ENCODE measurements at regions not wholly inside any gene's neighbourhood (a gene's known extent, or its start where the extent isn't known, plus 50 kb on each side); places are given as distances from the start of the nearest gene placed in this dataset.
A peak's percentile ranks its signal among the peaks of the same experiment; 100 is the strongest.

- H4K8ac ChIP-seq (ENCODE audit: low read depth in 2 of 2, low read length in 2 of 2) = no peak overlapping the region; a peak in 1 of 4 replicates
- H2BK120ac ChIP-seq (ENCODE audit: low read depth, low read length) = no peak overlapping the region
- H2AK9ac ChIP-seq (replicated peaks; ENCODE audit: low read depth, low read length, poor library complexity) = no peak overlapping the region
- H3K9me1 ChIP-seq (ENCODE audit: insufficient read depth, low read length) = peaks cover 6% of the 10 kb centered on the region
- no peak overlapping the region for H3K4me2 ChIP-seq (ENCODE audit: low read depth, low read length)
- in situ Hi-C loops (cut with MboI; ENCODE audit: low sequenced_read_pairs) = no loop called here
- ATAC-seq (ENCODE audit: low read depth) (no peak), DNase-seq (no peak)
- H4K5ac ChIP-seq (ENCODE audit: low read depth, low read length) = peak overlapping the region; percentile 43; the same call in 1 of the 2 replicates
- H3K79me1 ChIP-seq (ENCODE audit: low read depth in 1 of 2, low read length in 2 of 2) = no peaks in the 10 kb centered on the region
- no peak overlapping the region for H3K56ac ChIP-seq (ENCODE audit: extremely low read depth, insufficient read depth, low read length)
- peak overlapping the region; percentile 77 for H2BK5ac ChIP-seq (ENCODE audit: low read depth, low read length, poor library complexity, severe bottlenecking)
- POLR2A ChIA-PET (ENCODE audit: unreplicated experiment) = no interaction called here
- no peaks in the 10 kb centered on the region for H3K27me3 ChIP-seq (ENCODE audit: control insufficient read depth, insufficient read depth, low read length)
- no peak overlapping the region for H3K9ac ChIP-seq (ENCODE audit: low read depth, low read length)
- no peak overlapping the region for H2BK20ac ChIP-seq (ENCODE audit: low read depth, low read length)
- CTCF ChIA-PET = no interaction called here
- H2AFZ ChIP-seq (replicated peaks; ENCODE audit: low read length, poor library complexity) = no peak overlapping the region
- no peak overlapping the region; the same call in 1 of the 2 replicates for H3K14ac ChIP-seq (replicated peaks; ENCODE audit: low read depth, low read length)
- H3K18ac ChIP-seq (ENCODE audit: low read depth, low read length) = peak overlapping the region; percentile 64; the same call in 1 of the 2 replicates
- peak overlapping the region; percentile 32 for H3K4ac ChIP-seq (ENCODE audit: low read depth, low read length)
- H3K4me3 ChIP-seq (ENCODE audit: insufficient read depth, low read depth, low read length) = no peak overlapping the region
- TF ChIP-seq NFE2L2 (IDR thresholded peaks at IDR 0.05; ENCODE audit: low read depth, low read length) (no peak), MAZ (IDR thresholded peaks at IDR 0.05; ENCODE audit: borderline replicate concordance, low read depth, low read length) (no peak), CTCF (conservative IDR thresholded peaks at IDR 0.05; ENCODE audit: low read depth, low read length) (no peak), USF2 (IDR thresholded peaks at IDR 0.05; ENCODE audit: low read depth, low read length) (no peak), POLR2A (IDR thresholded peaks at IDR 0.05; ENCODE audit: low read depth, low read length) (no peak), RCOR1 (IDR thresholded peaks at IDR 0.05; ENCODE audit: insufficient replicate concordance, low read length) (no peak), RFX5 (IDR thresholded peaks at IDR 0.05; ENCODE audit: low read depth, low read length) (no peak), FOS (IDR thresholded peaks at IDR 0.05; ENCODE audit: low read depth, low read length) (no peak), MAFK (IDR thresholded peaks at IDR 0.05; ENCODE audit: low read depth, low read length) (no peak), ELK1 (IDR thresholded peaks at IDR 0.05; ENCODE audit: borderline replicate concordance, low read depth, low read length) (no peak), CHD1 (IDR thresholded peaks at IDR 0.05; ENCODE audit: low read depth, low read length) (no peak)
- H3K9me3 ChIP-seq (ENCODE audit: control insufficient read depth, insufficient read depth, low read length) = no peaks in the 10 kb centered on the region
- no peaks in the 10 kb centered on the region for H3K36me3 ChIP-seq (ENCODE audit: control insufficient read depth, insufficient read depth, low read length)
- peak overlapping the region; percentile 17; the same call in 1 of the 2 replicates for H4K91ac ChIP-seq (ENCODE audit: insufficient read depth, low read depth, low read length)
- BruUV-seq (replicated peaks) = no TSS peak
- no peaks in the 10 kb centered on the region for H4K20me1 ChIP-seq (ENCODE audit: insufficient read depth, low read length)
- H2AK5ac ChIP-seq (ENCODE audit: low read depth, low read length) = peak overlapping the region; percentile 79; the same call in 1 of the 2 replicates
- H2BK15ac ChIP-seq (ENCODE audit: low read depth, low read length) = peak overlapping the region; percentile 56; the same call in 1 of the 3 replicates
- dilution Hi-C loops (cut with HindIII; ENCODE audit: low sequenced_read_pairs, unreplicated experiment) = no loop called here
- WGBS, 2 experiments (ENCODE audit: extremely low coverage in 2 of 2, insufficient read length in 1 of 2) = 97% methylated on average over 3 of the region's 6 CpGs; no CpG with 5 or more reads in 1 of the 2 experiments
- no peak overlapping the region for H3K27ac ChIP-seq (ENCODE audit: insufficient read depth, low read length)
- H3K4me1 ChIP-seq (ENCODE audit: control insufficient read depth, insufficient read depth, low read length) = peaks cover 3% of the 10 kb centered on the region; the same call in 1 of the 2 replicates
- H3K23ac ChIP-seq (ENCODE audit: low read depth, low read length) = no peak overlapping the region
- intact Hi-C loops (cut with micrococcal nuclease) = no loop called here
These were observed 174.0 kb upstream of the NOX3 start for GRCh38 chr6:155629652-155630051.
